ENCODE measurements at regions not wholly inside any gene's neighbourhood (a gene's known extent, or its start where the extent isn't known, plus 50 kb on each side); places are given as distances from the start of the nearest gene placed in this dataset.

- DNase-seq (ENCODE audit: extremely low read depth, low read depth), result no peak
- TF ChIP-seq, protein P1, sequence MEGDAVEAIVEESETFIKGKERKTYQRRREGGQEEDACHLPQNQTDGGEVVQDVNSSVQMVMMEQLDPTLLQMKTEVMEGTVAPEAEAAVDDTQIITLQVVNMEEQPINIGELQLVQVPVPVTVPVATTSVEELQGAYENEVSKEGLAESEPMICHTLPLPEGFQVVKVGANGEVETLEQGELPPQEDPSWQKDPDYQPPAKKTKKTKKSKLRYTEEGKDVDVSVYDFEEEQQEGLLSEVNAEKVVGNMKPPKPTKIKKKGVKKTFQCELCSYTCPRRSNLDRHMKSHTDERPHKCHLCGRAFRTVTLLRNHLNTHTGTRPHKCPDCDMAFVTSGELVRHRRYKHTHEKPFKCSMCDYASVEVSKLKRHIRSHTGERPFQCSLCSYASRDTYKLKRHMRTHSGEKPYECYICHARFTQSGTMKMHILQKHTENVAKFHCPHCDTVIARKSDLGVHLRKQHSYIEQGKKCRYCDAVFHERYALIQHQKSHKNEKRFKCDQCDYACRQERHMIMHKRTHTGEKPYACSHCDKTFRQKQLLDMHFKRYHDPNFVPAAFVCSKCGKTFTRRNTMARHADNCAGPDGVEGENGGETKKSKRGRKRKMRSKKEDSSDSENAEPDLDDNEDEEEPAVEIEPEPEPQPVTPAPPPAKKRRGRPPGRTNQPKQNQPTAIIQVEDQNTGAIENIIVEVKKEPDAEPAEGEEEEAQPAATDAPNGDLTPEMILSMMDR (IDR thresholded peaks at IDR 0.05; ENCODE audit: low read depth, low read length, missing control alignments), result no peak
Observed at GRCh38 chr4:148757171-148757570, 315.0 kb upstream of the NR3C2 start.

GRCh38 chr4:148749403-148749802, 307.2 kb upstream of the NR3C2 start:
- no peak for DNase-seq (ENCODE audit: extremely low read depth, low read depth)
- TF ChIP-seq, protein P1 (IDR thresholded peaks at IDR 0.05; ENCODE audit: low read depth, low read length, missing control alignments), result no peak
- no peak overlapping the region for H3K4me3 ChIP-seq (replicated peaks; ENCODE audit: low read depth, low read length)

More at GRCh38 chr4:148757171-148757570, 315.0 kb upstream of the NR3C2 start:
- no peak overlapping the region for H3K4me3 ChIP-seq (replicated peaks; ENCODE audit: low read depth, low read length)

- no peak for DNase-seq (ENCODE audit: extremely low read depth, low read depth)
- TF ChIP-seq, protein P1 (IDR thresholded peaks at IDR 0.05; ENCODE audit: low read depth, low read length, missing control alignments), result no peak
- H3K4me3 ChIP-seq (replicated peaks; ENCODE audit: low read depth, low read length), result no peak overlapping the region
Observed at GRCh38 chr4:148747721-148748268, 305.6 kb upstream of the NR3C2 start.

DNA sequence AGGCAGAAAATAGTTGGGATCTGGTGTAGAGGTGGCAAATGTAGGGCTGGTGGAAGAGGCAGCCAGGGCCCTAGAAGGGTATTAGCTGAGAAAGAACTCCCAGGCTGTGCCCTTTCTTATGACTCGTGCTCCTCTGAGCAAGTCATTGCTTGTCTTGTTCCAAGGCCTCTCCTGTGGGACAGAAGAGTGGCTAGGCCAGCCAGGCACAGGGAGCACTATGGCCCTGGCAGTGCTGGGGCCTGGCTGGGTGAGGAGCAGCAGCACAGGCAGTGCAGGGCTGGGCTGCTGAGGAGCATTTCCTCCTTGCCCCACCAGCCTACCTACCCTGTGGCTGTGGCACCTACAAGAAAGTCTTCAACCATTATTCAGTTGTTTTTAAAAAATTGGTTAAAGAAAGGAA, 298.5 kb upstream of the NR3C2 start:
- TF ChIP-seq, protein P1 (IDR thresholded peaks at IDR 0.05; ENCODE audit: low read depth, low read length, missing control alignments), result no peak
- DNase-seq (ENCODE audit: extremely low read depth, low read depth), result no peak
- H3K4me3 ChIP-seq (replicated peaks; ENCODE audit: low read depth, low read length), result no peak overlapping the region

- no peak overlapping the region for H3K4me3 ChIP-seq (replicated peaks; ENCODE audit: low read depth, low read length)
- no peak for DNase-seq (ENCODE audit: extremely low read depth, low read depth)
- TF ChIP-seq, protein P1 (IDR thresholded peaks at IDR 0.05; ENCODE audit: low read depth, low read length, missing control alignments), result no peak
Observed at GRCh38 chr4:148737061-148737770, 295.0 kb upstream of the NR3C2 start.

DNA sequence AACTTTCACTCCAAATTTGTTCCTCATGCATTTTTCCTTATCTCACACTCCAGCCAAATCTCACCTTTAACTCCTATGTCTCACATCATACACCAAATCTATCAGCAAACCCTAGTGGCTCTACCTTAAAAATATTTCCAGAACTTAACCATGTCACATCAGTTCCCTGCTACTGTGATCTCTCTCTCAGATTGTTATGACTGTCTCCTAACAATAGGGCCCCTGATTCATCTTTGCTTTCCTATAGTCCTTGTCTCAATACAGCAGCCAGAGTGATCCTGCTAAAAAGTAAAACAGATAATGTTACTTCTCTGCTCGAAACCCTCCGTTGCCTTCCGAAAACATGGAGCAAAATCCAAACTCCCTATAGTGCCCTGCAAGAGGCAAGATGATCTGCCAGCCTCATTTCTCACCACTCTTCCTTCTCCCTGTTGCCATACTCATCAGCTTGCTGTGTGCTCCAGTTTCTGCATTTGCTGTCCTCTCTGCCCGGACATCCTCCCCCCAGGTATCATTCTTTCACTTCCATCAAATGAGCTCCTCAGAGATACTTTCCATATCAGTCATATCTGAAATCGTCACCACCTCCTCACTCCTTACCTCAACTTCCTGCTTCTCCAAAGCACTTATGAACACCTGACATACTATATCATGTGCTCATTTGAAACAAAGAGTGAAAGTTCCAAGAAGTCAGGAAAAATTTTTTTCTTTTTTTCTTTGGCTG, 293.4 kb upstream of the NR3C2 start:
- TF ChIP-seq, protein P1 (IDR thresholded peaks at IDR 0.05; ENCODE audit: low read depth, low read length, missing control alignments), result no peak
- DNase-seq (ENCODE audit: extremely low read depth, low read depth), result no peak

More for the DNA sequence above, 293.4 kb upstream of the NR3C2 start:
- no peak overlapping the region for H3K4me3 ChIP-seq (replicated peaks; ENCODE audit: low read depth, low read length)

Measured in HFF-Myc (cell line).